Prostate gland (tissue), 2 donors: ENCODE measurements at regions not wholly inside any gene's neighbourhood (a gene's known extent, or its start where the extent isn't known, plus 50 kb on each side); places are given as distances from the start of the nearest gene placed in this dataset.

ENCODE experiments used
- CTCF ChIP-seq, 4 experiments: fragments of 200-600 bp in 2 of 4; fragments of 450-650 bp in 2 of 4; sonication (generic) in 2 of 4; IDR thresholded peaks; 1 replicate in 3 of 4; 2 replicates in 1 of 4; pipeline ENCODE4 v1.5.1; 2016 to 2019; ENCODE audit warnings: antibody characterized with exemption in 4 of 4, mild to moderate bottlenecking in 2 of 4, moderate library complexity in 2 of 4
- POLR2A ChIP-seq: fragments of 450-650 bp; IDR thresholded peaks from one replicate; pipeline ENCODE4 v1.6.1; 2016; ENCODE audit warnings: antibody characterized with exemption, mild to moderate bottlenecking
- POLR2AphosphoS5 ChIP-seq: sonication (generic); formaldehyde crosslinking; IDR thresholded peaks from one replicate; pipeline ENCODE4 v1.6.1; 2017; ENCODE audit warnings: antibody characterized with exemption

GRCh38 chr6:82511546-82511945 is 147.9 kb downstream of the TPBG start:
- TF ChIP-seq CTCF (IDR thresholded peaks at IDR 0.05) (no peak), POLR2A (no peak), POLR2AphosphoS5 (no peak)
